ENCODE measurements at regions not wholly inside any gene's neighbourhood (a gene's known extent, or its start where the extent isn't known, plus 50 kb on each side); places are given as distances from the start of the nearest gene placed in this dataset.

- TF ChIP-seq, protein P1, sequence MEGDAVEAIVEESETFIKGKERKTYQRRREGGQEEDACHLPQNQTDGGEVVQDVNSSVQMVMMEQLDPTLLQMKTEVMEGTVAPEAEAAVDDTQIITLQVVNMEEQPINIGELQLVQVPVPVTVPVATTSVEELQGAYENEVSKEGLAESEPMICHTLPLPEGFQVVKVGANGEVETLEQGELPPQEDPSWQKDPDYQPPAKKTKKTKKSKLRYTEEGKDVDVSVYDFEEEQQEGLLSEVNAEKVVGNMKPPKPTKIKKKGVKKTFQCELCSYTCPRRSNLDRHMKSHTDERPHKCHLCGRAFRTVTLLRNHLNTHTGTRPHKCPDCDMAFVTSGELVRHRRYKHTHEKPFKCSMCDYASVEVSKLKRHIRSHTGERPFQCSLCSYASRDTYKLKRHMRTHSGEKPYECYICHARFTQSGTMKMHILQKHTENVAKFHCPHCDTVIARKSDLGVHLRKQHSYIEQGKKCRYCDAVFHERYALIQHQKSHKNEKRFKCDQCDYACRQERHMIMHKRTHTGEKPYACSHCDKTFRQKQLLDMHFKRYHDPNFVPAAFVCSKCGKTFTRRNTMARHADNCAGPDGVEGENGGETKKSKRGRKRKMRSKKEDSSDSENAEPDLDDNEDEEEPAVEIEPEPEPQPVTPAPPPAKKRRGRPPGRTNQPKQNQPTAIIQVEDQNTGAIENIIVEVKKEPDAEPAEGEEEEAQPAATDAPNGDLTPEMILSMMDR (IDR thresholded peaks at IDR 0.05): no peak
- TF ChIP-seq SIN3A (IDR thresholded peaks at IDR 0.05; ENCODE audit: borderline replicate concordance, insufficient read depth, low read depth, low read length): no peak
Measured at GRCh38 chr16:79662669-79663313, 62.3 kb upstream of the MAF start.
